Inflammatory macrophage treated with lipopolysaccharide for 1 hour (primary cell): ENCODE measurements at regions not wholly inside any gene's neighbourhood (a gene's known extent, or its start where the extent isn't known, plus 50 kb on each side); places are given as distances from the start of the nearest gene placed in this dataset.
"Not testable (repeated sequence)": the region's sequence is repeated elsewhere in the genome, so short reads cannot be mapped to it uniquely, and the experiment has no call there.

ENCODE experiments used
- DNase-seq, 2 donors: peaks; one replicate each; pipeline ENCODE4 v3.0.0-alpha.2; 2020 to 2022

- no peak for DNase-seq
These were observed 323.7 kb downstream of the THBS2 start for GRCh38 chr6:168929871-168930450.

- no peak for DNase-seq
These were observed 325.6 kb downstream of the THBS2 start for GRCh38 chr6:168928012-168928411.

- no peak for DNase-seq
These were observed 326.6 kb downstream of the THBS2 start for GRCh38 chr6:168927026-168927425.

GRCh38 chr6:168926306-168926705, 327.3 kb downstream of the THBS2 start:
- no peak for DNase-seq

GRCh38 chr6:168925671-168926070, 328.0 kb downstream of the THBS2 start:
- DNase-seq, result no peak

- DNase-seq, result no peak
These were observed 330.5 kb downstream of the THBS2 start for GRCh38 chr6:168923171-168923570.

- DNase-seq, result no peak
These were observed 331.2 kb downstream of the THBS2 start for GRCh38 chr6:168922436-168922835.

- no peak for DNase-seq
These were observed 333.4 kb downstream of the THBS2 start for GRCh38 chr6:168920289-168920688.

GRCh38 chr6:168919470-168920179, 334.0 kb downstream of the THBS2 start:
- no peak for DNase-seq

GRCh38 chr6:168916576-168917211, 337.0 kb downstream of the THBS2 start:
- DNase-seq, result no peak

- no peak for DNase-seq
These were observed 337.8 kb downstream of the THBS2 start for GRCh38 chr6:168915855-168916254.

GRCh38 chr6:168915242-168915641, 338.4 kb downstream of the THBS2 start:
- DNase-seq, result no peak

- no peak for DNase-seq
These were observed 339.7 kb downstream of the THBS2 start for GRCh38 chr6:168913866-168914469.

GRCh38 chr6:168913231-168913865, 340.3 kb downstream of the THBS2 start:
- not testable (repeated sequence) for DNase-seq

GRCh38 chr6:168909288-168909687, 344.4 kb downstream of the THBS2 start:
- DNase-seq, result no peak

- no peak for DNase-seq
These were observed 344.8 kb downstream of the THBS2 start for GRCh38 chr6:168908887-168909286.

GRCh38 chr6:168908166-168908565, 345.5 kb downstream of the THBS2 start:
- DNase-seq, result no peak

- DNase-seq, result no peak
These were observed 347.3 kb downstream of the THBS2 start for GRCh38 chr6:168906391-168906790.

- DNase-seq, result no peak
These were observed 348.1 kb downstream of the THBS2 start for GRCh38 chr6:168905451-168906090.

GRCh38 chr6:168903613-168904345, 349.9 kb downstream of the THBS2 start:
- no peak for DNase-seq

GRCh38 chr6:168902075-168902474, 351.6 kb downstream of the THBS2 start:
- DNase-seq, result no peak

GRCh38 chr6:168901076-168901475, 352.6 kb downstream of the THBS2 start:
- DNase-seq, result no peak
